IMR-90 (cell line): ENCODE measurements at regions not wholly inside any gene's neighbourhood (a gene's known extent, or its start where the extent isn't known, plus 50 kb on each side); places are given as distances from the start of the nearest gene placed in this dataset.

ENCODE experiments used
- ATAC-seq: fragments of 200-7000 bp; cut with Tn5 transposase; 2 replicates; pipeline ENCODE4 v1.9.1; 2020; ENCODE audit warnings: low read depth, mild to moderate bottlenecking, moderate library complexity
- BruUV-seq: library from RNA; stranded (reverse); fragments of 400-500 nt; replicated peaks from 2 replicates; lab custom pipeline; 2021; lab: Mats Ljungman, UMichigan
- CTCF ChIA-PET: fragments of 300-600 bp; formaldehyde crosslinking; extraction: SDS; loops from one replicate; lab custom pipeline; 2021; ENCODE audit warnings: antibody characterized with exemption; lab: Yijun Ruan, JAX
- POLR2A ChIA-PET: fragments of 300-600 bp; sonication (Branson Sonifier 250); formaldehyde crosslinking; loops from one replicate; lab custom pipeline; 2022; ENCODE audit warnings: antibody characterized with exemption; ENCODE audit not compliant: unreplicated experiment; lab: Charles Lee
- DNase-seq: peaks from one replicate; pipeline ENCODE4 v3.0.0; 2013
- H2AFZ ChIP-seq: replicated peaks from 2 replicates; pipeline ENCODE3; 2013; ENCODE audit warnings: low read length, mild to moderate bottlenecking; ENCODE audit not compliant: poor library complexity
- H2AK5ac ChIP-seq: 2 replicates; pipeline ENCODE4 v1.6.1; 2013; ENCODE audit warnings: low read depth, low read length, inconsistent platforms
- H2AK9ac ChIP-seq: replicated peaks from 2 replicates; pipeline ENCODE3; 2013; ENCODE audit warnings: mild to moderate bottlenecking, low read depth, low read length, moderate library complexity; ENCODE audit not compliant: poor library complexity
- H2BK120ac ChIP-seq: 2 replicates; pipeline ENCODE4 v1.6.1; 2013; ENCODE audit warnings: low read depth, low read length, inconsistent platforms
- H2BK15ac ChIP-seq: 3 replicates; pipeline ENCODE4 v1.6.1; 2013; ENCODE audit warnings: low read depth, low read length, inconsistent platforms
- H2BK20ac ChIP-seq: 2 replicates; pipeline ENCODE4 v1.6.1; 2013; ENCODE audit warnings: low read depth, mild to moderate bottlenecking, inconsistent platforms, low read length, moderate library complexity
- H2BK5ac ChIP-seq: 2 replicates; pipeline ENCODE4 v1.6.1; 2013; ENCODE audit warnings: mild to moderate bottlenecking, low read depth, low read length, inconsistent platforms; ENCODE audit not compliant: poor library complexity, severe bottlenecking
- H3K14ac ChIP-seq: replicated peaks from 2 replicates; pipeline ENCODE4 v1.6.1; 2013; ENCODE audit warnings: low read depth, low read length, inconsistent platforms
- H3K18ac ChIP-seq: 2 replicates; pipeline ENCODE4 v1.6.1; 2013; ENCODE audit warnings: low read depth, low read length, control low read depth
- H3K23ac ChIP-seq: 2 replicates; pipeline ENCODE4 v1.6.1; 2013; ENCODE audit warnings: low read depth, low read length, inconsistent platforms
- H3K27ac ChIP-seq: 2 replicates; pipeline ENCODE4 v1.5.1; 2013; ENCODE audit warnings: mild to moderate bottlenecking, control low read depth, low read length; ENCODE audit not compliant: insufficient read depth
- H3K27me3 ChIP-seq: 2 replicates; pipeline ENCODE4 v1.6.1; 2013; ENCODE audit warnings: low read length; ENCODE audit not compliant: control insufficient read depth, insufficient read depth
- H3K36me3 ChIP-seq: 2 replicates; pipeline ENCODE4 v1.6.1; 2013; ENCODE audit warnings: low read length, mixed read lengths; ENCODE audit not compliant: control insufficient read depth, insufficient read depth
- H3K4ac ChIP-seq: 2 replicates; pipeline ENCODE4 v1.6.1; 2013; ENCODE audit warnings: low read depth, low read length, inconsistent platforms
- H3K4me1 ChIP-seq: 2 replicates; pipeline ENCODE4 v1.6.1; 2013; ENCODE audit warnings: low read length, mixed read lengths; ENCODE audit not compliant: control insufficient read depth, insufficient read depth
- H3K4me2 ChIP-seq: 2 replicates; pipeline ENCODE4 v1.6.1; 2013; ENCODE audit warnings: low read depth, mild to moderate bottlenecking, control low read depth, low read length, moderate library complexity
- H3K4me3 ChIP-seq: 2 replicates; pipeline ENCODE4 v1.5.1; 2013; ENCODE audit warnings: low read depth, mild to moderate bottlenecking, control low read depth, low read length, moderate library complexity; ENCODE audit not compliant: insufficient read depth
- H3K56ac ChIP-seq: 2 replicates; pipeline ENCODE4 v1.6.1; 2013; ENCODE audit warnings: low read length, inconsistent platforms; ENCODE audit not compliant: insufficient read depth; ENCODE audit errors: extremely low read depth
- H3K79me1 ChIP-seq, 2 experiments: 2 replicates each; pipeline ENCODE4 v1.6.1; 2013; ENCODE audit warnings: low read length in 2 of 2, inconsistent platforms in 1 of 2, low read depth in 1 of 2
- H3K9ac ChIP-seq: 2 replicates; pipeline ENCODE4 v1.6.1; 2013; ENCODE audit warnings: low read depth, low read length, control low read depth
- H3K9me1 ChIP-seq: 2 replicates; pipeline ENCODE4 v1.6.1; 2013; ENCODE audit warnings: low read length, inconsistent platforms; ENCODE audit not compliant: insufficient read depth
- H3K9me3 ChIP-seq: 2 replicates; pipeline ENCODE4 v1.6.1; 2013; ENCODE audit warnings: low read length; ENCODE audit not compliant: control insufficient read depth, insufficient read depth
- H4K20me1 ChIP-seq: 2 replicates; pipeline ENCODE4 v1.6.1; 2013; ENCODE audit warnings: low read length, inconsistent platforms; ENCODE audit not compliant: insufficient read depth
- H4K5ac ChIP-seq: 2 replicates; pipeline ENCODE4 v1.6.1; 2013; ENCODE audit warnings: mild to moderate bottlenecking, low read depth, low read length, control low read depth
- H4K8ac ChIP-seq, 2 experiments: 2 replicates each; pipeline ENCODE4 v1.6.1; 2013; ENCODE audit warnings: low read depth in 2 of 2, low read length in 2 of 2, control low read depth in 1 of 2, inconsistent platforms in 1 of 2
- H4K91ac ChIP-seq: 2 replicates; pipeline ENCODE4 v1.6.1; 2013; ENCODE audit warnings: low read depth, low read length, inconsistent platforms; ENCODE audit not compliant: insufficient read depth
- BHLHE40 ChIP-seq: fragments of 150-350 bp; IDR thresholded peaks from 2 replicates; pipeline ENCODE4 v1.6.1; 2016; ENCODE audit warnings: mild to moderate bottlenecking, low read depth, low read length
- CEBPB ChIP-seq: IDR thresholded peaks from 2 replicates; pipeline ENCODE4 v1.6.1; 2012; ENCODE audit warnings: low read depth, low read length, improper control_type of control experiment
- CHD1 ChIP-seq: IDR thresholded peaks from 2 replicates; pipeline ENCODE4 v1.6.1; 2012; ENCODE audit warnings: low read depth, low read length, improper control_type of control experiment
- CTCF ChIP-seq: conservative IDR thresholded peaks from 2 replicates; pipeline ENCODE4 v1.5.1; 2012; ENCODE audit warnings: mild to moderate bottlenecking, low read depth, low read length, improper control_type of control experiment
- ELK1 ChIP-seq: fragments of 150-350 bp; IDR thresholded peaks from 2 replicates; pipeline ENCODE4 v1.6.1; 2016; ENCODE audit warnings: low read depth, mild to moderate bottlenecking, low read length, moderate library complexity, borderline replicate concordance
- FOS ChIP-seq: fragments of 150-350 bp; IDR thresholded peaks from 2 replicates; pipeline ENCODE4 v1.6.1; 2016; ENCODE audit warnings: low read depth, low read length
- MAFK ChIP-seq: IDR thresholded peaks from 2 replicates; pipeline ENCODE4 v1.6.1; 2012; ENCODE audit warnings: low read depth, low read length, improper control_type of control experiment
- MAZ ChIP-seq: IDR thresholded peaks from 2 replicates; pipeline ENCODE4 v1.6.1; 2012; ENCODE audit warnings: low read depth, mild to moderate bottlenecking, low read length, improper control_type of control experiment, moderate library complexity, borderline replicate concordance
- MXI1 ChIP-seq: IDR thresholded peaks from 2 replicates; pipeline ENCODE4 v1.6.1; 2012; ENCODE audit warnings: low read depth, mild to moderate bottlenecking, low read length, moderate library complexity, borderline replicate concordance
- NFE2L2 ChIP-seq: fragments of 150-350 bp; IDR thresholded peaks from 2 replicates; pipeline ENCODE4 v1.6.1; 2016; ENCODE audit warnings: low read depth, mild to moderate bottlenecking, low read length
- POLR2A ChIP-seq: IDR thresholded peaks from 2 replicates; pipeline ENCODE4 v1.6.1; 2012; ENCODE audit warnings: mild to moderate bottlenecking, low read depth, low read length
- RAD21 ChIP-seq: IDR thresholded peaks from 2 replicates; pipeline ENCODE4 v1.6.1; 2012; ENCODE audit warnings: low read length, improper control_type of control experiment
- RCOR1 ChIP-seq: IDR thresholded peaks from 2 replicates; pipeline ENCODE4 v1.6.1; 2012; ENCODE audit warnings: mild to moderate bottlenecking, low read length, improper control_type of control experiment; ENCODE audit not compliant: insufficient replicate concordance
- RFX5 ChIP-seq: IDR thresholded peaks from 2 replicates; pipeline ENCODE4 v1.8.0; 2012; ENCODE audit warnings: low read depth, mild to moderate bottlenecking, low read length, moderate library complexity
- SMC3 ChIP-seq: fragments of 150-350 bp; IDR thresholded peaks from 2 replicates; pipeline ENCODE4 v1.6.1; 2016; ENCODE audit warnings: low read depth, mild to moderate bottlenecking, antibody characterized with exemption, low read length, moderate library complexity
- USF2 ChIP-seq: fragments of 150-350 bp; IDR thresholded peaks from 2 replicates; pipeline ENCODE4 v1.6.1; 2017; ENCODE audit warnings: mild to moderate bottlenecking, antibody characterized with exemption, low read length, low read depth
- WGBS, 2 experiments: methylation state at CpG; one replicate each; pipeline versions ENCODE4 v1.1.5 to v1.1.7; 2013; ENCODE audit warnings: missing lambda C conversion rate in 2 of 2; ENCODE audit not compliant: insufficient read length in 1 of 2; ENCODE audit errors: extremely low coverage in 2 of 2; 5-methylcytosine and 5-hydroxymethylcytosine counted together
- dilution Hi-C: fragments of 300-500 bp; cut with HindIII; formaldehyde crosslinking; loops from one replicate; pipeline ENCODE4 v1.14.3; 2018; ENCODE audit warnings: low sequenced_read_pairs; ENCODE audit not compliant: unreplicated experiment
- in situ Hi-C: fragments of 300-500 bp; cut with MboI; formaldehyde crosslinking; loops from 3 replicates; pipeline ENCODE4 v1.14.3; 2019; ENCODE audit warnings: low sequenced_read_pairs, inconsistent platforms, mixed read lengths
- intact Hi-C: fragments of 100-400 bp; cut with micrococcal nuclease; formaldehyde crosslinking; loops from 2 replicates; pipeline ENCODE4 v1.10.0; 2022

- Histone ChIP-seq H4K91ac (no peak overlapping the region), H2BK20ac (no peak overlapping the region), H3K4me2 (no peak overlapping the region), H3K9me3 (no peaks in the 10 kb centered on the region), H3K14ac (no peak overlapping the region), H4K20me1 (no peaks in the 10 kb centered on the region), H2BK5ac (no peak overlapping the region), H2BK15ac (no peak overlapping the region), H4K5ac (no peak overlapping the region), H3K18ac (no peak overlapping the region), H3K27ac (no peak overlapping the region), H3K56ac (no peak overlapping the region), H3K4ac (no peak overlapping the region), H2AFZ (no peak overlapping the region), H3K23ac (no peak overlapping the region), H3K36me3 (no peaks in the 10 kb centered on the region), H3K4me3 (no peak overlapping the region), H3K27me3 (no peaks in the 10 kb centered on the region), H2AK5ac (no peak overlapping the region), H4K8ac (no peak overlapping the region), H2BK120ac (no peak overlapping the region), H3K4me1 (no peaks in the 10 kb centered on the region), H3K79me1 (no peaks in the 10 kb centered on the region), H2AK9ac (no peak overlapping the region), H3K9ac (no peak overlapping the region), H3K9me1 (no peaks in the 10 kb centered on the region)
- no peak for DNase-seq
- dilution Hi-C loops: no loop called here
- CTCF ChIA-PET: no interaction called here
- BruUV-seq: no TSS peak
- POLR2A ChIA-PET: no interaction called here
- ATAC-seq: no peak
- intact Hi-C loops: no loop called here
- WGBS, 2 experiments: no CpG with 5 or more reads among the region's 4 CpGs
- TF ChIP-seq POLR2A: no peak
- no peak for TF ChIP-seq RAD21
- no peak for TF ChIP-seq CHD1
- TF ChIP-seq RCOR1: no peak
- TF ChIP-seq RFX5: no peak
- TF ChIP-seq MAFK: no peak
- no peak for TF ChIP-seq USF2
- TF ChIP-seq FOS: no peak
- TF ChIP-seq MXI1: no peak
- no peak for TF ChIP-seq MAZ
- no peak for TF ChIP-seq NFE2L2
- no peak for TF ChIP-seq CTCF
- no peak for TF ChIP-seq BHLHE40
- no peak for TF ChIP-seq SMC3
- TF ChIP-seq CEBPB: no peak
- TF ChIP-seq ELK1: no peak
- in situ Hi-C loops: no loop called here
Measured at GRCh38 chr13:61180234-61180633, 235.4 kb downstream of the PCDH20 start.
